C4-2B (cell line): ENCODE measurements at regions not wholly inside any gene's neighbourhood (a gene's known extent, or its start where the extent isn't known, plus 50 kb on each side); places are given as distances from the start of the nearest gene placed in this dataset.
"Not testable (repeated sequence)": the region's sequence is repeated elsewhere in the genome, so short reads cannot be mapped to it uniquely, and the experiment has no call there.

Source experiments
- CTCF ChIP-seq: fragments of 450-650 bp; conservative IDR thresholded peaks from 2 replicates; pipeline ENCODE4 v1.5.1; 2017; ENCODE audit warnings: mild to moderate bottlenecking
- ZFX ChIP-seq: fragments of 450-650 bp; IDR thresholded peaks from 2 replicates; pipeline ENCODE4 v1.6.1; 2017

GRCh38 chr4:118494437-118494836 lies 141.6 kb upstream of the PRSS12 start:
- not testable (repeated sequence) for TF ChIP-seq CTCF, ZFX
